Mucosa of rectum (tissue), 2 donors: ENCODE measurements at regions not wholly inside any gene's neighbourhood (a gene's known extent, or its start where the extent isn't known, plus 50 kb on each side); places are given as distances from the start of the nearest gene placed in this dataset.

Source experiments
- H3K27ac ChIP-seq, 2 donors: one replicate each; pipeline ENCODE4 v1.7.0; 2013; ENCODE audit warnings: inconsistent platforms in 2 of 2, low read depth in 2 of 2, low read length in 2 of 2
- H3K27me3 ChIP-seq, 2 donors: one replicate each; pipeline ENCODE4 v1.7.0; 2013; ENCODE audit warnings: low read length in 2 of 2; ENCODE audit not compliant: control insufficient read depth in 2 of 2, insufficient read depth in 2 of 2
- H3K36me3 ChIP-seq, 2 donors: one replicate each; pipeline ENCODE4 v1.7.0; 2013; ENCODE audit warnings: low read length in 2 of 2; ENCODE audit not compliant: control insufficient read depth in 2 of 2, insufficient read depth in 2 of 2
- H3K4me1 ChIP-seq, 2 donors: one replicate each; pipeline ENCODE4 v1.7.0; 2013; ENCODE audit warnings: low read length in 2 of 2, mild to moderate bottlenecking in 1 of 2; ENCODE audit not compliant: control insufficient read depth in 2 of 2, insufficient read depth in 2 of 2
- H3K4me3 ChIP-seq, 2 donors: one replicate each; pipeline ENCODE4 v1.7.0; 2013; ENCODE audit warnings: low read length in 2 of 2
- H3K9ac ChIP-seq, 2 donors: one replicate each; pipeline ENCODE4 v1.7.0; 2013; ENCODE audit warnings: low read length in 2 of 2, low read depth in 1 of 2, mild to moderate bottlenecking in 1 of 2
- H3K9me3 ChIP-seq, 2 donors: one replicate each; pipeline ENCODE4 v1.7.0; 2013; ENCODE audit warnings: low read length in 2 of 2; ENCODE audit not compliant: control insufficient read depth in 2 of 2
- donor health status: healthy.
- donor health status: Normal muscosa, but diverticular disease.

- Histone ChIP-seq H3K27me3 (no peaks in the 10 kb centered on the region), H3K27ac (no peak overlapping the region), H3K4me3 (no peak overlapping the region), H3K4me1 (peaks cover 0 to 3% of the 10 kb centered on the region in 2 donors), H3K9me3 (no peaks in the 10 kb centered on the region), H3K9ac (no peak overlapping the region), H3K36me3 (no peaks in the 10 kb centered on the region)
Measured at GRCh38 chr1:88014131-88014530, 669.9 kb upstream of the PKN2 start.

- Histone ChIP-seq H3K9ac (no peak overlapping the region), H3K4me3 (no peak overlapping the region), H3K27ac (no peak overlapping the region), H3K36me3 (no peaks in the 10 kb centered on the region), H3K9me3 (no peaks in the 10 kb centered on the region), H3K27me3 (no peaks in the 10 kb centered on the region), H3K4me1 (peaks cover 0 to 3% of the 10 kb centered on the region in 2 donors)
Measured at GRCh38 chr1:88016947-88017346, 667.1 kb upstream of the PKN2 start.

- peaks cover 0 to 3% of the 10 kb centered on the region in 2 donors for H3K4me1 ChIP-seq
- no peaks in the 10 kb centered on the region for H3K27me3 ChIP-seq
- no peak overlapping the region for H3K4me3 ChIP-seq
- H3K9ac ChIP-seq: no peak overlapping the region
- H3K36me3 ChIP-seq: no peaks in the 10 kb centered on the region
- H3K27ac ChIP-seq: no peak overlapping the region
- H3K9me3 ChIP-seq: no peaks in the 10 kb centered on the region
Measured at GRCh38 chr1:88021529-88021928, 662.5 kb upstream of the PKN2 start.

- Histone ChIP-seq H3K9me3 (no peaks in the 10 kb centered on the region), H3K27ac (no peak overlapping the region), H3K36me3 (no peaks in the 10 kb centered on the region), H3K9ac (no peak overlapping the region), H3K27me3 (no peaks in the 10 kb centered on the region), H3K4me1 (no peaks in the 10 kb centered on the region), H3K4me3 (no peak overlapping the region)
Measured at GRCh38 chr1:88022516-88022915, 661.6 kb upstream of the PKN2 start.

- H3K27ac ChIP-seq: no peak overlapping the region
- H3K9me3 ChIP-seq: no peaks in the 10 kb centered on the region
- no peaks in the 10 kb centered on the region for H3K36me3 ChIP-seq
Measured at GRCh38 chr1:88029142-88029541, 654.9 kb upstream of the PKN2 start.

GRCh38 chr1:88029899-88030298 lies 654.2 kb upstream of the PKN2 start:
- H3K4me1 ChIP-seq: no peaks in the 10 kb centered on the region
- H3K36me3 ChIP-seq: no peaks in the 10 kb centered on the region
- no peaks in the 10 kb centered on the region for H3K27me3 ChIP-seq
- H3K9ac ChIP-seq: no peak overlapping the region
- no peak overlapping the region for H3K27ac ChIP-seq
- no peak overlapping the region for H3K4me3 ChIP-seq
- H3K9me3 ChIP-seq: no peaks in the 10 kb centered on the region

More at GRCh38 chr1:88029142-88029541, 654.9 kb upstream of the PKN2 start:
- Histone ChIP-seq H3K27me3 (no peaks in the 10 kb centered on the region), H3K4me1 (no peaks in the 10 kb centered on the region), H3K4me3 (no peak overlapping the region), H3K9ac (no peak overlapping the region)

- Histone ChIP-seq H3K9ac (no peak overlapping the region), H3K4me3 (no peak overlapping the region), H3K27me3 (no peaks in the 10 kb centered on the region), H3K9me3 (peaks cover 0 to 4% of the 10 kb centered on the region in 2 donors), H3K36me3 (no peaks in the 10 kb centered on the region), H3K4me1 (no peaks in the 10 kb centered on the region), H3K27ac (no peak overlapping the region)
Measured at GRCh38 chr1:88035578-88035977, 648.5 kb upstream of the PKN2 start.

- Histone ChIP-seq H3K4me1 (no peaks in the 10 kb centered on the region), H3K36me3 (no peaks in the 10 kb centered on the region), H3K4me3 (no peak overlapping the region), H3K9me3 (peaks cover 0 to 4% of the 10 kb centered on the region in 2 donors), H3K9ac (no peak overlapping the region), H3K27ac (no peak overlapping the region), H3K27me3 (no peaks in the 10 kb centered on the region)
Measured at GRCh38 chr1:88036345-88037014, 647.6 kb upstream of the PKN2 start.

- no peaks in the 10 kb centered on the region for H3K36me3 ChIP-seq
- no peaks in the 10 kb centered on the region for H3K4me1 ChIP-seq
- no peaks in the 10 kb centered on the region for H3K27me3 ChIP-seq
- no peak overlapping the region for H3K9ac ChIP-seq
- H3K27ac ChIP-seq: no peak overlapping the region
- H3K9me3 ChIP-seq: peaks cover 0 to 4% of the 10 kb centered on the region in 2 donors
- H3K4me3 ChIP-seq: no peak overlapping the region
Measured at GRCh38 chr1:88039240-88039639, 644.8 kb upstream of the PKN2 start.

GRCh38 chr1:88043834-88044233 lies 640.2 kb upstream of the PKN2 start:
- Histone ChIP-seq H3K9ac (no peak overlapping the region), H3K4me3 (no peak overlapping the region), H3K36me3 (no peaks in the 10 kb centered on the region), H3K27me3 (no peaks in the 10 kb centered on the region), H3K9me3 (peaks cover 0 to 2% of the 10 kb centered on the region in 2 donors), H3K27ac (no peak overlapping the region), H3K4me1 (no peaks in the 10 kb centered on the region)
